ENCODE measurements at regions not wholly inside any gene's neighbourhood (a gene's known extent, or its start where the extent isn't known, plus 50 kb on each side); places are given as distances from the start of the nearest gene placed in this dataset.

GRCh38 chr7:155928583-155928982 is 116.3 kb upstream of the SHH start:
- no peaks in the 10 kb centered on the region for H3K27me3 ChIP-seq (ENCODE audit: insufficient read depth, poor library complexity, severe bottlenecking)
- H3K27ac ChIP-seq (ENCODE audit: poor library complexity, severe bottlenecking), result no peak overlapping the region
- DNase-seq (ENCODE audit: low spot score) (no peak), ATAC-seq (ENCODE audit: low read depth) (no peak)
- H3K4me1 ChIP-seq (ENCODE audit: insufficient read depth, poor library complexity, severe bottlenecking), result no peaks in the 10 kb centered on the region
- no peaks in the 10 kb centered on the region for H3K9me3 ChIP-seq (ENCODE audit: severe bottlenecking)
- no peak overlapping the region for H3K4me3 ChIP-seq (ENCODE audit: severe bottlenecking)
- H3K36me3 ChIP-seq (ENCODE audit: low read depth), result no peaks in the 10 kb centered on the region
- TF ChIP-seq CTCF (IDR thresholded peaks at IDR 0.05; ENCODE audit: poor library complexity, severe bottlenecking), result no peak

DNA sequence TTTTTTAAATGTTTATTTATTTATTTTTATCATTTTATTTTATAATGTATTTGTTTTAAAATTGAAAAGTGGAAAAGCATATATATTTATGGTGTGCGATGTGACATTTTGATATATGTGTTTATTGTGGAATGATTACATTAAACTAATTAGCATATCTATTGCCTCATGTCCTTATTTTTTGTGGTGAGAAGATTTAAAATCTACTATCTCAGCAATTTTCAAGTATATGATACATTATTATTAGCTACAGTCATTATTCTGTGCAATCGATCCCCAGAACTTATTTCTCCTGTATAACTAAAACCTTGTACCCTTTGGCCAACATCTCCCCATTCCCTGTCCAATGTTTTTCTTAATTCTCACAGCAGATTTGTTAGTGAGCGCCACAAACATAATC is 115.6 kb upstream of the SHH start:
- no peaks in the 10 kb centered on the region for H3K36me3 ChIP-seq (ENCODE audit: low read depth)
- no peak for TF ChIP-seq CTCF (IDR thresholded peaks at IDR 0.05; ENCODE audit: poor library complexity, severe bottlenecking)
- H3K9me3 ChIP-seq (ENCODE audit: severe bottlenecking), result no peaks in the 10 kb centered on the region
- DNase-seq (ENCODE audit: low spot score), result no peak
- no peak for ATAC-seq (ENCODE audit: low read depth)
- H3K27me3 ChIP-seq (ENCODE audit: insufficient read depth, poor library complexity, severe bottlenecking), result no peaks in the 10 kb centered on the region
- no peak overlapping the region for H3K27ac ChIP-seq (ENCODE audit: poor library complexity, severe bottlenecking)
- no peaks in the 10 kb centered on the region for H3K4me1 ChIP-seq (ENCODE audit: insufficient read depth, poor library complexity, severe bottlenecking)
- H3K4me3 ChIP-seq (ENCODE audit: severe bottlenecking), result no peak overlapping the region

DNA sequence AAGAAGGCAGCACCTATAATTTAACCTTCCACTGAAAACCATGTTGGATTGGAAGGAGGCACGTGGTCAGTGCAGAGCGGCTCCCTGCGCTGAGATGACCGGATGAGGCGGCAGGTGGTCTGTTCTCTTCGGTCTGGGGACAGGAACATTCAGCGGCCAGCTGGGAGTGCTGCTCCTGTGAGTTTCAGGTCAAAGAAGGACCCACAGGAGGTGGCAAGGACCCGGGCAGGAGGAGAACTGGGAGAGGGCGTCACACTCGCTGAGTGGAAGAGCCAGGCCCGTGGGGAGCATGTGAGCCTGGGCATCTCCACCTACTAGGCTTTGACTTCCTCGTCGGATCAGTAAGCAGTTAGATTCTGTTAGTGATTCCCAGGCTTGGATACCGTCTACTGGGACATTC is 113.4 kb upstream of the SHH start:
- ATAC-seq (ENCODE audit: low read depth) (no peak), DNase-seq (ENCODE audit: low spot score) (no peak)
- no peak overlapping the region for H3K27ac ChIP-seq (ENCODE audit: poor library complexity, severe bottlenecking)
- no peaks in the 10 kb centered on the region for H3K36me3 ChIP-seq (ENCODE audit: low read depth)
- no peaks in the 10 kb centered on the region for H3K27me3 ChIP-seq (ENCODE audit: insufficient read depth, poor library complexity, severe bottlenecking)
- no peaks in the 10 kb centered on the region for H3K9me3 ChIP-seq (ENCODE audit: severe bottlenecking)
- TF ChIP-seq CTCF (IDR thresholded peaks at IDR 0.05; ENCODE audit: poor library complexity, severe bottlenecking), result no peak
- peaks cover 15% of the 10 kb centered on the region for H3K4me1 ChIP-seq (ENCODE audit: insufficient read depth, poor library complexity, severe bottlenecking)
- H3K4me3 ChIP-seq (ENCODE audit: severe bottlenecking), result no peak overlapping the region

DNA sequence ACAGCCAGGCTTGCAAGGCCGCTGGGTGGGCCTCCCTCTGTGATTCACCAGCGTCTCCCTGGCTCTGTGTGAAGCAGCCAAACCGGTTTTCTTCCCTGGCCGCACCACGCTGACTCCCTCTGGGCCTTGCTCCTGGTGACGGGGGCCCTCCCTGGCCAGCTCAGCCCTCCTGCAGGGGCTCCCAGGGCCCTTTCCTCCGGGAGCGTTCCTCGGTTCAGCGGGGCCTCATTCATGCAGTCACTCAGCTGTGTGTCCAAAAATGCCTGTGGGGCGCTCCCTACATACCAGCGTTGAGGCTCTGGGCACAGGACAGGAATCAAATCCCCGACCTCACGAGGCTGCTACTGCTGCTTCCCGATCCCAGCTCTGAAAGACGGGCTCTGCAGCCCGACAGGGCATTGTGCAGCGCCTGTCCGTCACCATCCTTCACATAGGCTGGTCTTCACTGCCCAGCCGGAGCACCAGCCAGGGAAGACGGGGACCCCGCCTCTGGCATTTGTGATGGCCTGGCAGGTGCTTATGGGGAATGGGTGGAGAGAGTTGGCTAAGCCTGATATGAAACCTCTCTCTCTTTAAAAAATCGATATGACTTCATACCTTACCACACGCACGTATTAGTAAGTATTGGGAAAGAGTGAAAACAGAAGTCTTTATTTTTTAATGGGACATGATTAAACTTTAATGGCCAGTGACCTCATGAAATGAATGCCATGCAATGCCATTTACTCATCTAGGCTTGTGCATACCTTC is 110.0 kb upstream of the SHH start:
- peaks cover 24% of the 10 kb centered on the region for H3K4me1 ChIP-seq (ENCODE audit: insufficient read depth, poor library complexity, severe bottlenecking)
- no peaks in the 10 kb centered on the region for H3K27me3 ChIP-seq (ENCODE audit: insufficient read depth, poor library complexity, severe bottlenecking)
- DNase-seq (ENCODE audit: low spot score) (peak; percentile 92), ATAC-seq (ENCODE audit: low read depth) (peak; percentile 93)
- H3K36me3 ChIP-seq (ENCODE audit: low read depth), result no peaks in the 10 kb centered on the region
- no peak for TF ChIP-seq CTCF (IDR thresholded peaks at IDR 0.05; ENCODE audit: poor library complexity, severe bottlenecking)
- peak overlapping the region; percentile 22 for H3K27ac ChIP-seq (ENCODE audit: poor library complexity, severe bottlenecking)
- H3K4me3 ChIP-seq (ENCODE audit: severe bottlenecking), result no peak overlapping the region
- H3K9me3 ChIP-seq (ENCODE audit: severe bottlenecking), result no peaks in the 10 kb centered on the region

DNA sequence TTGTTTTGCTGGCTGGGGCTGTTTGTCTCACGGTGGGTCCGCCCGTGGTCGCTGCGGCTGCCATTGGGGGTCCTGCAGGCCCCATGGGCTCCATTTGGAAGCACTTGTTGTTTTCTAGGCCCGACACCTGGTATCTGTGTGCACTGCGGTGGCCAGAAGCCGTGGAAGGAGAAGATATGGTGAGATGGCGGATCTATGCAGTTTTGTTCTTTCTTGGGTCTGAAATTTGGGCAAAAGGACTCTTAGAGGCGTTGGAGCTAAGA is 109.5 kb upstream of the SHH start:
- ATAC-seq (ENCODE audit: low read depth) (no peak), DNase-seq (ENCODE audit: low spot score) (no peak)
- Histone ChIP-seq H3K36me3 (ENCODE audit: low read depth) (no peaks in the 10 kb centered on the region), H3K4me3 (ENCODE audit: severe bottlenecking) (no peak overlapping the region), H3K9me3 (ENCODE audit: severe bottlenecking) (no peaks in the 10 kb centered on the region), H3K27ac (ENCODE audit: poor library complexity, severe bottlenecking) (peak overlapping the region; percentile 22), H3K27me3 (ENCODE audit: insufficient read depth, poor library complexity, severe bottlenecking) (no peaks in the 10 kb centered on the region), H3K4me1 (ENCODE audit: insufficient read depth, poor library complexity, severe bottlenecking) (peaks cover 24% of the 10 kb centered on the region)
- TF ChIP-seq CTCF (IDR thresholded peaks at IDR 0.05; ENCODE audit: poor library complexity, severe bottlenecking), result no peak

Data from RWPE2 (cell line).